Mesothelial cell of epicardium (in vitro differentiated cells): ENCODE measurements at regions not wholly inside any gene's neighbourhood (a gene's known extent, or its start where the extent isn't known, plus 50 kb on each side); places are given as distances from the start of the nearest gene placed in this dataset.

Experiments
- DNase-seq, 2 experiments: peaks; one replicate each; pipeline ENCODE4 v3.0.0; 2021; ENCODE audit warnings: low spot score in 2 of 2; ENCODE audit not compliant: unreplicated experiment in 2 of 2
- H3K27ac Mint-ChIP-seq: 2 replicates; pipeline ENCODE4 v1.8.0; 2021; ENCODE audit warnings: mixed read lengths
- H3K27me3 Mint-ChIP-seq: 2 replicates; pipeline ENCODE4 v1.8.0; 2021; ENCODE audit warnings: low read depth, mixed read lengths
- H3K36me3 Mint-ChIP-seq: 2 replicates; pipeline ENCODE4 v1.8.0; 2021; ENCODE audit warnings: mixed read lengths
- H3K4me1 Mint-ChIP-seq: 2 replicates; pipeline ENCODE4 v1.8.0; 2021; ENCODE audit warnings: mixed read lengths
- H3K4me3 Mint-ChIP-seq: 2 replicates; pipeline ENCODE4 v1.8.0; 2021; ENCODE audit warnings: mild to moderate bottlenecking, moderate library complexity, mixed read lengths
- H3K9me3 Mint-ChIP-seq: 2 replicates; pipeline ENCODE4 v1.8.0; 2021; ENCODE audit warnings: mixed read lengths
- TF ChIP-seq, protein P1 (sequence below): fragments of 200-600 bp; sonication (generic); IDR thresholded peaks from one replicate; pipeline ENCODE4 v1.5.0; 2021; ENCODE audit warnings: antibody characterized with exemption; ENCODE audit not compliant: unreplicated experiment

- TF ChIP-seq, protein P1, sequence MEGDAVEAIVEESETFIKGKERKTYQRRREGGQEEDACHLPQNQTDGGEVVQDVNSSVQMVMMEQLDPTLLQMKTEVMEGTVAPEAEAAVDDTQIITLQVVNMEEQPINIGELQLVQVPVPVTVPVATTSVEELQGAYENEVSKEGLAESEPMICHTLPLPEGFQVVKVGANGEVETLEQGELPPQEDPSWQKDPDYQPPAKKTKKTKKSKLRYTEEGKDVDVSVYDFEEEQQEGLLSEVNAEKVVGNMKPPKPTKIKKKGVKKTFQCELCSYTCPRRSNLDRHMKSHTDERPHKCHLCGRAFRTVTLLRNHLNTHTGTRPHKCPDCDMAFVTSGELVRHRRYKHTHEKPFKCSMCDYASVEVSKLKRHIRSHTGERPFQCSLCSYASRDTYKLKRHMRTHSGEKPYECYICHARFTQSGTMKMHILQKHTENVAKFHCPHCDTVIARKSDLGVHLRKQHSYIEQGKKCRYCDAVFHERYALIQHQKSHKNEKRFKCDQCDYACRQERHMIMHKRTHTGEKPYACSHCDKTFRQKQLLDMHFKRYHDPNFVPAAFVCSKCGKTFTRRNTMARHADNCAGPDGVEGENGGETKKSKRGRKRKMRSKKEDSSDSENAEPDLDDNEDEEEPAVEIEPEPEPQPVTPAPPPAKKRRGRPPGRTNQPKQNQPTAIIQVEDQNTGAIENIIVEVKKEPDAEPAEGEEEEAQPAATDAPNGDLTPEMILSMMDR: no peak
- H3K27me3 Mint-ChIP-seq: no peaks in the 10 kb centered on the region
- DNase-seq: no peak
- peaks cover 36% of the 10 kb centered on the region for H3K4me1 Mint-ChIP-seq
- H3K27ac Mint-ChIP-seq: no peak overlapping the region
- no peak overlapping the region for H3K4me3 Mint-ChIP-seq
- no peaks in the 10 kb centered on the region for H3K36me3 Mint-ChIP-seq
- H3K9me3 Mint-ChIP-seq: no peaks in the 10 kb centered on the region
Observed at GRCh38 chr10:78934994-78935602, 133.7 kb upstream of the ZMIZ1 start.

- Mint-ChIP-seq H3K27ac (no peak overlapping the region), H3K4me3 (no peak overlapping the region), H3K27me3 (no peaks in the 10 kb centered on the region), H3K36me3 (no peaks in the 10 kb centered on the region), H3K4me1 (peaks cover 35% of the 10 kb centered on the region), H3K9me3 (no peaks in the 10 kb centered on the region)
- TF ChIP-seq, protein P1: no peak
- DNase-seq: no peak
Observed at GRCh38 chr10:78935697-78936407, 132.9 kb upstream of the ZMIZ1 start.

DNA sequence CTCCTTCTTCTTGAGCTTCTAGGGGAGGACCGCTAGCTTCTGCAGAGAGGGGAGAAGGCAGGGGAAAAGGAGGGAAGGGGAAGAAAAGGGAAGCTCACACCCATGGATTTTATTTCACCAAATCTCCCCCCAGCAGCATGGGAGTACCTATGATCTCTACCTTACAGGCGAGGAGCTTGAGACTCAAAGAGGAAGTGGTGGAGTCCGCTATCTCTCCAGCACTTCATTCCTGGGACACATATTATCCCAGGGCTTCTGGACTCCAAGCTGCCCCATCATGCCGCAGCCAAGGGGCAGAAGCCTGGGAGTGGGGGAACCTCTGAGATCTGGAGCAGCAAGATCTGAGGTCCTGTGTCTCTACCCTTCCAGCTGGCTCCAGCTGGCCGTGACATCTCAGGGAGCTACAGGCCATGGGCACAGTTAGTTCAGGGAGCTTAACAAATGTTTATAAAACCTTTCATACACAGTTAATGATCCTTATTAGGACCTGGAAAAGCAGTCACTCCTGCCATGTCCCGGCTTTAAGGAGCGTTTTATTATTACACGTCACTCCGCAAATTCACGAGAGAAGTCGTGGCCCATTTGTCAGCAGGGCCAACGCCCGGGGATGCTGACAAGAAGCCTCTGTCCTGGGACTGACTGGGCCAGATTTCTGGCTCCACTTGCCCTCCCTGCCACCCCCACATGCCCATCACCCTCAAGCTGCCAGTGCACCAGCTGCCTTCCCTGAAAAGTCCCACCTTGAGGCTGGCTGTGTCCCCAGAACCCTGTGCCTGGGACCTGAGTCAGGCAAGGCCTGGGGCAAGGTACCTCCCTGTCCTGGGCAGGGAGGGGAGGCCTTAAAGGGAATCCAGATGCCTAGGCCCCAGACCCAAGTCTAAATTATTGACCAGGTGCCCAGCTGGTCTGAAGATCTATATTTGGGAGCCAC lies 132.1 kb upstream of the ZMIZ1 start:
- Mint-ChIP-seq H3K36me3 (no peaks in the 10 kb centered on the region), H3K4me1 (peaks cover 27% of the 10 kb centered on the region), H3K27ac (no peak overlapping the region), H3K4me3 (no peak overlapping the region), H3K9me3 (no peaks in the 10 kb centered on the region), H3K27me3 (no peaks in the 10 kb centered on the region)
- no peak for DNase-seq
- TF ChIP-seq, protein P1: no peak

DNA sequence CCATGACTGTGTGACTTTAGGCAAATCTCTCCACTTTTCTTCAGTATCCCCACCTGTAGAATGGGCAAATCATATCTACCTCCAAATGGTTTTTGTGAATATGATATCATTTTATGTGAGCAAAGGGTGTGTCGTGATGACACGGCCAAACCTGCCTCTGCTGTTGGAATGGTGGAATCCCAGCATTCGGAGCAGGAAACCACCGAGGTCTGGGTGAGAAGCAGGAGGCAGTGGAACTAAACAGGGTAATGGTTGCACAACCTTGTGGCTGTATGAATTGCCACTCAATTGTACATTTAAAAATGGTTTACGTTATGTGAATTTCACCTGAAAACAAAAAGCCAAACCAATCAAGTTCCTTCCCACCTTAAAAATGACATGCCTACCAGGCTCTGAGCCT lies 131.4 kb upstream of the ZMIZ1 start:
- Mint-ChIP-seq H3K9me3 (no peaks in the 10 kb centered on the region), H3K4me1 (peaks cover 23% of the 10 kb centered on the region), H3K27ac (no peak overlapping the region), H3K27me3 (no peaks in the 10 kb centered on the region), H3K36me3 (no peaks in the 10 kb centered on the region), H3K4me3 (no peak overlapping the region)
- TF ChIP-seq, protein P1: no peak
- DNase-seq: no peak

GRCh38 chr10:78937800-78938694 lies 130.7 kb upstream of the ZMIZ1 start:
- Mint-ChIP-seq H3K4me3 (no peak overlapping the region), H3K9me3 (peaks cover 6% of the 10 kb centered on the region), H3K4me1 (peaks cover 21% of the 10 kb centered on the region), H3K36me3 (no peaks in the 10 kb centered on the region), H3K27me3 (no peaks in the 10 kb centered on the region), H3K27ac (peak overlapping the region; percentile 35)
- TF ChIP-seq, protein P1: no peak
- DNase-seq: no peak
